ENCODE measurements at regions not wholly inside any gene's neighbourhood (a gene's known extent, or its start where the extent isn't known, plus 50 kb on each side); places are given as distances from the start of the nearest gene placed in this dataset.

DNA sequence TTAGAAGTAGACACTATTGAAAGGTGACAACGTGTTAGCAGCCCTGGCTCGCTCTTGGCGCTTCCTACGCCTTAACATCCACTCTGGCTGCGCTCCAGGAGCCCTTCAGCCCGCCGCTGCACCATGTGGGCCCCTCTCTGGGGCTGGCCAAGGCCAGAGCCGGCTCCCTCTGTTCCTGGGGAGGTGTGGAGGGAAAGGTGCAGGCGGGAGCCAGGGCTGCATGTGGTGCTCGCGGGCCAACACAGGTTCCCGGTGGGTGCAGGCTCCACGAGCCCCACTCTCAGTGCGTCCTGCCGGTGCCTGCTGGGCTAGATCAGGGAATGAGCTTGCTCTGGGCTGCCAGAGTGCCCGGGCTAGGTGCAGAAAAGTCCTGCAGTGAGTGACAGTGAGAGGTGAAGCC is 1284.3 kb downstream of the OLFM4 start:
- 97% methylated on average over 16 of the region's 16 CpGs for WGBS (ENCODE audit: low lambda C conversion rate, missing lambda C conversion rate)
- Histone ChIP-seq H3K4me2 (no peak overlapping the region), H3K9me3 (ENCODE audit: low read depth) (no peaks in the 10 kb centered on the region), H3K9me2 (replicated peaks; ENCODE audit: insufficient read depth) (no peaks in the 10 kb centered on the region), H3K4me3 (no peak overlapping the region), H3K4me1 (ENCODE audit: insufficient read depth) (no peaks in the 10 kb centered on the region), H2AFZ (no peak overlapping the region), H3K79me2 (no peaks in the 10 kb centered on the region), H3K36me3 (replicated peaks; ENCODE audit: insufficient read depth, low read depth) (no peaks in the 10 kb centered on the region), H3K27me3 (no peaks in the 10 kb centered on the region), H3K27ac (no peak overlapping the region), H4K20me1 (ENCODE audit: insufficient read depth, poor library complexity, severe bottlenecking) (no peaks in the 10 kb centered on the region)
- no peak for DNase-seq (ENCODE audit: low spot score)
- no peak for TF ChIP-seq EZH2phosphoT487 (IDR thresholded peaks at IDR 0.05; ENCODE audit: low read depth, severe bottlenecking, unreplicated experiment)
- TF ChIP-seq, protein P1, sequence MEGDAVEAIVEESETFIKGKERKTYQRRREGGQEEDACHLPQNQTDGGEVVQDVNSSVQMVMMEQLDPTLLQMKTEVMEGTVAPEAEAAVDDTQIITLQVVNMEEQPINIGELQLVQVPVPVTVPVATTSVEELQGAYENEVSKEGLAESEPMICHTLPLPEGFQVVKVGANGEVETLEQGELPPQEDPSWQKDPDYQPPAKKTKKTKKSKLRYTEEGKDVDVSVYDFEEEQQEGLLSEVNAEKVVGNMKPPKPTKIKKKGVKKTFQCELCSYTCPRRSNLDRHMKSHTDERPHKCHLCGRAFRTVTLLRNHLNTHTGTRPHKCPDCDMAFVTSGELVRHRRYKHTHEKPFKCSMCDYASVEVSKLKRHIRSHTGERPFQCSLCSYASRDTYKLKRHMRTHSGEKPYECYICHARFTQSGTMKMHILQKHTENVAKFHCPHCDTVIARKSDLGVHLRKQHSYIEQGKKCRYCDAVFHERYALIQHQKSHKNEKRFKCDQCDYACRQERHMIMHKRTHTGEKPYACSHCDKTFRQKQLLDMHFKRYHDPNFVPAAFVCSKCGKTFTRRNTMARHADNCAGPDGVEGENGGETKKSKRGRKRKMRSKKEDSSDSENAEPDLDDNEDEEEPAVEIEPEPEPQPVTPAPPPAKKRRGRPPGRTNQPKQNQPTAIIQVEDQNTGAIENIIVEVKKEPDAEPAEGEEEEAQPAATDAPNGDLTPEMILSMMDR (IDR thresholded peaks at IDR 0.05; ENCODE audit: poor library complexity): no peak
- TF ChIP-seq EZH2 (IDR thresholded peaks at IDR 0.05; ENCODE audit: borderline replicate concordance): no peak

DNA sequence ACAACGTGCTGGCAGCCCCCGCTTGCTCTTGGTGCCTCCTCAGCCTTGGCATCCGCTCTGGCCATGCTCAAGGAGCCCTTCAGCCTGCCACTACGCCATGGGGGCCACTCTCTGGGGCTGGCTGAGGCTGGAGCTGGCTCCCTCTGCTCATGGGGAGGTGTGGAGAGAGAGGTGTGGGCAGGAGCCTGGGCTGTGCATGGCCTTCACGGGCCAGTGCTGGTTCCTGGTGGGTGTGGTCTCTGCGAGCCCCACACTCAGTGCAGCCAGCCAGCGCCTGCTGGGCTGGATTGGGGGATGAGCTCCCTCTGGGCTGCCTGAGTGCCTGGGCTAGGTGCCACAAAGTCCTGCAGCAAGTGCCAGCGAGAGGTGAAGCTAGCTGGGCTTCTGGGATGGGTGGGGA is 1289.1 kb downstream of the OLFM4 start:
- no peak for DNase-seq (ENCODE audit: low spot score)

DNA sequence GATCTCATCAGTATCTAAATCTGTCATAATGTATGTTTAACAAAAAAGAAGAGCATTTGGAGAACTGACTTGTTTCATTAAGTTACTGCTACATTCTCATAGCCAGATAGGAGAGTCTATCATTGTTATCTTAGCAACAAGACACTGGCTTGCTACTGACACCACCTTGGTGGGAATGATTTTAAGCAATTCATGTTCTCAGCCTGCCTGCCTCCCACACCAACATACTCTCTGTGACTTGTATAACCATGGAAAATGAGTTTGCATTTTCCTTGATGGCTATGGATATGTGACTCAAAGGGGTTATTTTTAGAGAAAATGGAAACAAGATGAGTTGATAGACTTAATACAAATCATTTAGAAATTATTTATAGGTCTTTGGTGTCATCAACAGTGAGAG is 1308.9 kb downstream of the OLFM4 start:
- Histone ChIP-seq H3K27me3 (no peaks in the 10 kb centered on the region), H3K4me2 (no peak overlapping the region), H3K9me3 (ENCODE audit: low read depth) (no peaks in the 10 kb centered on the region), H3K4me3 (no peak overlapping the region), H2AFZ (no peak overlapping the region), H3K4me1 (ENCODE audit: insufficient read depth) (no peaks in the 10 kb centered on the region), H3K36me3 (replicated peaks; ENCODE audit: insufficient read depth, low read depth) (no peaks in the 10 kb centered on the region), H3K79me2 (no peaks in the 10 kb centered on the region), H3K9me2 (replicated peaks; ENCODE audit: insufficient read depth) (no peaks in the 10 kb centered on the region), H3K27ac (no peak overlapping the region), H4K20me1 (ENCODE audit: insufficient read depth, poor library complexity, severe bottlenecking) (no peaks in the 10 kb centered on the region)
- DNase-seq (ENCODE audit: low spot score): no peak
- TF ChIP-seq EZH2phosphoT487 (IDR thresholded peaks at IDR 0.05; ENCODE audit: low read depth, severe bottlenecking, unreplicated experiment) (no peak), EZH2 (IDR thresholded peaks at IDR 0.05; ENCODE audit: borderline replicate concordance) (no peak)
- TF ChIP-seq, protein P1 (IDR thresholded peaks at IDR 0.05; ENCODE audit: poor library complexity): no peak

More for the DNA sequence above, 1289.1 kb downstream of the OLFM4 start:
- Histone ChIP-seq H3K4me3 (no peak overlapping the region), H4K20me1 (ENCODE audit: insufficient read depth, poor library complexity, severe bottlenecking) (no peaks in the 10 kb centered on the region), H3K4me1 (ENCODE audit: insufficient read depth) (no peaks in the 10 kb centered on the region), H3K4me2 (no peak overlapping the region), H3K79me2 (no peaks in the 10 kb centered on the region), H3K9me2 (replicated peaks; ENCODE audit: insufficient read depth) (no peaks in the 10 kb centered on the region), H3K27ac (no peak overlapping the region), H3K36me3 (replicated peaks; ENCODE audit: insufficient read depth, low read depth) (no peaks in the 10 kb centered on the region), H3K27me3 (no peaks in the 10 kb centered on the region), H3K9me3 (ENCODE audit: low read depth) (no peaks in the 10 kb centered on the region), H2AFZ (no peak overlapping the region)
- TF ChIP-seq EZH2 (IDR thresholded peaks at IDR 0.05; ENCODE audit: borderline replicate concordance) (no peak), EZH2phosphoT487 (IDR thresholded peaks at IDR 0.05; ENCODE audit: low read depth, severe bottlenecking, unreplicated experiment) (no peak)
- TF ChIP-seq, protein P1 (IDR thresholded peaks at IDR 0.05; ENCODE audit: poor library complexity): no peak
- 59% methylated on average over 8 of the region's 8 CpGs for WGBS (ENCODE audit: low lambda C conversion rate, missing lambda C conversion rate)

DNA sequence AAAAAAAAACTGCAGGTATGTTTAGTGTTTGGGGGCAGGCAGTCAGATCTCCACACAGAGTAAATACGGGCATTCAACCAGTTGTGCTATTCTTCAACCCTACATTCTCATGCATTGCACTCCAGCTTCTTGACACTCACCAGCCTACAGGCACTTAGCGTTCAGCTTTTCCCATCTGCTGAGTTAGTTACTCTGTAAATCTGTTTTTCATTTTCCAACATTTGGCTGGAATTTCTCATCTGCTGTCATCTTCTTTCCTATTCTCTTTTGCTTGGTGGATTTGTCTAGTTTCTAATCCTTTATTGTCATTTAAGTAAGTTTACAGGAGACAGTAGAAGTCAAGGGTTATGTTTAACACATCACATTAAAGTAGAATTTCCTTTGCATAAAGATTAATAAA is 1318.9 kb downstream of the OLFM4 start:
- no peaks in the 10 kb centered on the region for H4K20me1 ChIP-seq (ENCODE audit: insufficient read depth, poor library complexity, severe bottlenecking)
- WGBS (ENCODE audit: low lambda C conversion rate, missing lambda C conversion rate): 42% methylated on average over 2 of the region's 2 CpGs
- no peak for DNase-seq (ENCODE audit: low spot score)
- no peaks in the 10 kb centered on the region for H3K79me2 ChIP-seq
- no peaks in the 10 kb centered on the region for H3K4me1 ChIP-seq (ENCODE audit: insufficient read depth)
- H3K9me2 ChIP-seq (replicated peaks; ENCODE audit: insufficient read depth): no peaks in the 10 kb centered on the region
- no peaks in the 10 kb centered on the region for H3K9me3 ChIP-seq (ENCODE audit: low read depth)
- no peak overlapping the region for H2AFZ ChIP-seq
- no peak overlapping the region for H3K4me3 ChIP-seq
- TF ChIP-seq, protein P1 (IDR thresholded peaks at IDR 0.05; ENCODE audit: poor library complexity): no peak
- TF ChIP-seq EZH2phosphoT487 (IDR thresholded peaks at IDR 0.05; ENCODE audit: low read depth, severe bottlenecking, unreplicated experiment) (no peak), EZH2 (IDR thresholded peaks at IDR 0.05; ENCODE audit: borderline replicate concordance) (no peak)
- no peak overlapping the region for H3K27ac ChIP-seq
- H3K36me3 ChIP-seq (replicated peaks; ENCODE audit: insufficient read depth, low read depth): no peaks in the 10 kb centered on the region
- no peaks in the 10 kb centered on the region for H3K27me3 ChIP-seq
- no peak overlapping the region for H3K4me2 ChIP-seq

All from hepatocyte (in vitro differentiated cells).